ENCODE measurements at regions not wholly inside any gene's neighbourhood (a gene's known extent, or its start where the extent isn't known, plus 50 kb on each side); places are given as distances from the start of the nearest gene placed in this dataset.

DNA sequence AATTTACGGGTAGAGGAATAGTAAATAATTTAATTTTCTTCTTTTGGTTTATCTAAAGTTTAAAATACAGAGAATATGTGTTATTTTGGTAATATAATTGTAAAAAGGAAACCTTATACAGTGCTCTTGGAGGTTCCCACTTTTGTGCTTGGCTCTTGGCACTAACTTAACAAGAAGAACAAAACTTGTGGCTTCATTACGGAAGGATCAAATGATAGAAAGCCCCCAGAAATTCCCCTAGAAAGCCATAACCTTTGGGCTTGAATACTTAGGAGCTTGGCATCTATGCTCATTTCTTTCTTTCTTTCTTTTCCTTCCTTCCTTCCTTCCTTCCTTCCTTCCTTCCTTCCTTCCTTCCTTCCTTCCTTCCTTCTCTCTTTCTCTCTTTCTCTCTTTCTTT, 197.5 kb downstream of the SOX2 start:
- intact Hi-C loops (cut with micrococcal nuclease; ENCODE audit: unreplicated experiment), result no loop called here
- H3K27me3 Mint-ChIP-seq (ENCODE audit: insufficient read depth, unreplicated experiment), result no peaks in the 10 kb centered on the region
- ChIA-PET CTCF (no interaction called here), POLR2A (no interaction called here)
- H3K9me3 Mint-ChIP-seq (ENCODE audit: unreplicated experiment), result no peaks in the 10 kb centered on the region
- TF ChIP-seq, protein P1, sequence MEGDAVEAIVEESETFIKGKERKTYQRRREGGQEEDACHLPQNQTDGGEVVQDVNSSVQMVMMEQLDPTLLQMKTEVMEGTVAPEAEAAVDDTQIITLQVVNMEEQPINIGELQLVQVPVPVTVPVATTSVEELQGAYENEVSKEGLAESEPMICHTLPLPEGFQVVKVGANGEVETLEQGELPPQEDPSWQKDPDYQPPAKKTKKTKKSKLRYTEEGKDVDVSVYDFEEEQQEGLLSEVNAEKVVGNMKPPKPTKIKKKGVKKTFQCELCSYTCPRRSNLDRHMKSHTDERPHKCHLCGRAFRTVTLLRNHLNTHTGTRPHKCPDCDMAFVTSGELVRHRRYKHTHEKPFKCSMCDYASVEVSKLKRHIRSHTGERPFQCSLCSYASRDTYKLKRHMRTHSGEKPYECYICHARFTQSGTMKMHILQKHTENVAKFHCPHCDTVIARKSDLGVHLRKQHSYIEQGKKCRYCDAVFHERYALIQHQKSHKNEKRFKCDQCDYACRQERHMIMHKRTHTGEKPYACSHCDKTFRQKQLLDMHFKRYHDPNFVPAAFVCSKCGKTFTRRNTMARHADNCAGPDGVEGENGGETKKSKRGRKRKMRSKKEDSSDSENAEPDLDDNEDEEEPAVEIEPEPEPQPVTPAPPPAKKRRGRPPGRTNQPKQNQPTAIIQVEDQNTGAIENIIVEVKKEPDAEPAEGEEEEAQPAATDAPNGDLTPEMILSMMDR (IDR thresholded peaks at IDR 0.05; ENCODE audit: insufficient read depth in 1 of 2, low read depth in 1 of 2, low read length in 1 of 2, severe bottlenecking in 1 of 2, unreplicated experiment in 1 of 2), result no peak
- no TSS peak for BruUV-seq (replicated peaks)
- H3K4me1 Mint-ChIP-seq (ENCODE audit: low read depth, unreplicated experiment), result no peaks in the 10 kb centered on the region
- no peak overlapping the region for H3K27ac Mint-ChIP-seq (ENCODE audit: unreplicated experiment)
- Histone ChIP-seq H3K36me3 (ENCODE audit: control insufficient read depth, insufficient read depth, low read length) (no peaks in the 10 kb centered on the region), H3K4me3 (ENCODE audit: low read depth, low read length) (no peak overlapping the region), H3K4me1 (no peaks in the 10 kb centered on the region; the same call in 1 of the 2 replicates), H3K27me3 (replicated peaks; ENCODE audit: control insufficient read depth, insufficient read depth, low read length) (no peaks in the 10 kb centered on the region), H3K9me3 (no peaks in the 10 kb centered on the region)
- DNase-seq, result no peak
- H3K36me3 Mint-ChIP-seq (ENCODE audit: insufficient read depth, unreplicated experiment), result no peaks in the 10 kb centered on the region
- no peak overlapping the region for H3K4me3 Mint-ChIP-seq (ENCODE audit: unreplicated experiment)

DNA sequence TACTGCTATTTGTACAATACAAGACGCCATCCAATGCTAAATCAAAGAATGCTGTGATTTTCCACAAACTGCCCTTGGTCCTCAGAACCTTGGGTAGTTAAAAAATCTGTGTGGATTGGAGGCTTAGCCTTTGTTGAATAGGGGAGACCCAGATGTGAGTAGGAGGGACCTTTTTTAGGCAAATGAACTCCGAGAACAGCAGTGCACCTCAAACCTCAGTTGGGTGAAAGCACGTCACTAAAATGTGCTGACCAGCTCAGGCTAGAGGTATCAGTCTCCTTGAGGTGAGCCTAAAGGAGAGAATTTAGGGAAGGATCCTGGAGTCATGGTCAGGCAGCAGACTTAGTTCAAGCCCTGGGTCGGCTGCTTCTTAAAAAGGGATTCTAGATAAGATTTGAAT, 200.7 kb downstream of the SOX2 start:
- ChIA-PET CTCF (no interaction called here), POLR2A (no interaction called here)
- no peaks in the 10 kb centered on the region for H3K36me3 Mint-ChIP-seq (ENCODE audit: insufficient read depth, unreplicated experiment)
- H3K36me3 ChIP-seq (ENCODE audit: control insufficient read depth, insufficient read depth, low read length), result no peaks in the 10 kb centered on the region
- H3K4me3 ChIP-seq (ENCODE audit: low read depth, low read length), result no peak overlapping the region
- DNase-seq, result no peak
- BruUV-seq (replicated peaks), result no TSS peak
- H3K27ac Mint-ChIP-seq (ENCODE audit: unreplicated experiment), result no peak overlapping the region
- H3K4me3 Mint-ChIP-seq (ENCODE audit: unreplicated experiment), result no peak overlapping the region
- no peaks in the 10 kb centered on the region for H3K4me1 ChIP-seq
- TF ChIP-seq, protein P1 (IDR thresholded peaks at IDR 0.05; ENCODE audit: insufficient read depth in 1 of 2, low read depth in 1 of 2, low read length in 1 of 2, severe bottlenecking in 1 of 2, unreplicated experiment in 1 of 2), result no peak
- no peaks in the 10 kb centered on the region for H3K9me3 ChIP-seq
- intact Hi-C loops (cut with micrococcal nuclease; ENCODE audit: unreplicated experiment), result no loop called here
- no peaks in the 10 kb centered on the region for H3K9me3 Mint-ChIP-seq (ENCODE audit: unreplicated experiment)
- H3K27me3 Mint-ChIP-seq (ENCODE audit: insufficient read depth, unreplicated experiment), result no peaks in the 10 kb centered on the region
- H3K4me1 Mint-ChIP-seq (ENCODE audit: low read depth, unreplicated experiment), result no peaks in the 10 kb centered on the region
- no peaks in the 10 kb centered on the region for H3K27me3 ChIP-seq (replicated peaks; ENCODE audit: control insufficient read depth, insufficient read depth, low read length)

DNA sequence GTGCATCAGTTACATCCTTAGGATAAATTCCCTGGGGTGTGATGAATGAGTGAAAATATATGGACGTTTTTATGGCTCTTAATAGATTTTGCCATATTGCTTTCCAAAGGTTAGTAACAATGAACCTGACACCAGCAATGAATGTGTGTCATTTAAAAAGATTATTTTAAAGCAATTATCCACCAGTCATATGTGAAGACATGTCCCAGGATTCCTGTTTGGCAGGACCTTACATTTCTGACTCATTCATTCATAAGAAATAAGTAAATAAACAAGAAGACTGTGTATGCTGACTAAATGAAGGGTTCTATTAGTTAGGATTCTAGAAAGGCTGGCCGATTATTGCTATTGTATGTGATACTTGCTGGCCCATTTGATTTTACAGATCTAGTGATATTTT, 201.5 kb downstream of the SOX2 start:
- H3K4me1 Mint-ChIP-seq (ENCODE audit: low read depth, unreplicated experiment), result no peaks in the 10 kb centered on the region
- Histone ChIP-seq H3K36me3 (ENCODE audit: control insufficient read depth, insufficient read depth, low read length) (no peaks in the 10 kb centered on the region), H3K4me1 (no peaks in the 10 kb centered on the region), H3K27me3 (replicated peaks; ENCODE audit: control insufficient read depth, insufficient read depth, low read length) (no peaks in the 10 kb centered on the region), H3K9me3 (no peaks in the 10 kb centered on the region), H3K4me3 (ENCODE audit: low read depth, low read length) (no peak overlapping the region)
- H3K9me3 Mint-ChIP-seq (ENCODE audit: unreplicated experiment), result no peaks in the 10 kb centered on the region
- no peak overlapping the region for H3K27ac Mint-ChIP-seq (ENCODE audit: unreplicated experiment)
- ChIA-PET CTCF (no interaction called here), POLR2A (no interaction called here)
- no peaks in the 10 kb centered on the region for H3K27me3 Mint-ChIP-seq (ENCODE audit: insufficient read depth, unreplicated experiment)
- no peak overlapping the region for H3K4me3 Mint-ChIP-seq (ENCODE audit: unreplicated experiment)
- TF ChIP-seq, protein P1 (IDR thresholded peaks at IDR 0.05; ENCODE audit: insufficient read depth in 1 of 2, low read depth in 1 of 2, low read length in 1 of 2, severe bottlenecking in 1 of 2, unreplicated experiment in 1 of 2), result no peak
- no peak for DNase-seq
- intact Hi-C loops (cut with micrococcal nuclease; ENCODE audit: unreplicated experiment), result no loop called here
- no peaks in the 10 kb centered on the region for H3K36me3 Mint-ChIP-seq (ENCODE audit: insufficient read depth, unreplicated experiment)
- no TSS peak for BruUV-seq (replicated peaks)
